GM23338 (cell line): ENCODE measurements at regions not wholly inside any gene's neighbourhood (a gene's known extent, or its start where the extent isn't known, plus 50 kb on each side); places are given as distances from the start of the nearest gene placed in this dataset.

ENCODE experiments used
- EZH2 ChIP-seq: fragments of 200-600 bp; sonication (generic); IDR thresholded peaks from one replicate; pipeline ENCODE4 v1.8.0; 2017; ENCODE audit warnings: antibody characterized with exemption, mild to moderate bottlenecking, low read depth; ENCODE audit not compliant: unreplicated experiment
- ZNF114 ChIP-seq: fragments of 250-450 bp; sonication (Bioruptor Pico); IDR thresholded peaks from 2 replicates; pipeline ENCODE4 v1.5.0; 2020; ENCODE audit warnings: mild to moderate bottlenecking, moderate library complexity
- TF ChIP-seq, protein P1 (sequence below), 2 experiments: fragments of 200-600 bp in 1 of 2; sonication (generic) in 1 of 2; conservative IDR thresholded peaks; 2 replicates each; pipeline versions ENCODE4 v1.5.1 to v1.6.1; 2016 to 2017; ENCODE audit warnings: antibody characterized with exemption in 2 of 2, low read depth in 2 of 2, mild to moderate bottlenecking in 2 of 2, moderate library complexity in 1 of 2
- TF ChIP-seq, protein P2 (sequence below): IDR thresholded peaks from one replicate; pipeline ENCODE4 v1.6.1; 2018; ENCODE audit warnings: antibody characterized with exemption; ENCODE audit not compliant: unreplicated experiment

DNA sequence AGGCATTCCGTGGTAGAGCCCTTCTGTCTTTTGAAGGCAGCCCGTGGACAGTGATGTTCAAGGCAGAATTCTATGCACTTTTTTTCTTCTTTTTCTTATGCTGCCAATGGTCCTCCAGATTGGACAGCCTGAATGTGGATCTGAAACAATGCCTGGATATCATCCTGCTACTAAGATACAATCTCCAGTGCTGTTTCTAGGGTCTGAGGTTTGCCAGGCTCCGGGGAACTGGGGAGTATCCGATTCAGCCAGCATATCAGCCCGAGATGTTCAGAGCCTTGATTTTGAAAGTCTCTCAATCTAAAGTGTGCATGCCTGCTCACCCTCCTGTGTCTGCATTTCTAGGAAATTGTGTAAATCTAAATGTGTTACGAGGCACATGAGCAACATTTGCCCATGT, 103.8 kb upstream of the WWC1 start:
- TF ChIP-seq, protein P1, sequence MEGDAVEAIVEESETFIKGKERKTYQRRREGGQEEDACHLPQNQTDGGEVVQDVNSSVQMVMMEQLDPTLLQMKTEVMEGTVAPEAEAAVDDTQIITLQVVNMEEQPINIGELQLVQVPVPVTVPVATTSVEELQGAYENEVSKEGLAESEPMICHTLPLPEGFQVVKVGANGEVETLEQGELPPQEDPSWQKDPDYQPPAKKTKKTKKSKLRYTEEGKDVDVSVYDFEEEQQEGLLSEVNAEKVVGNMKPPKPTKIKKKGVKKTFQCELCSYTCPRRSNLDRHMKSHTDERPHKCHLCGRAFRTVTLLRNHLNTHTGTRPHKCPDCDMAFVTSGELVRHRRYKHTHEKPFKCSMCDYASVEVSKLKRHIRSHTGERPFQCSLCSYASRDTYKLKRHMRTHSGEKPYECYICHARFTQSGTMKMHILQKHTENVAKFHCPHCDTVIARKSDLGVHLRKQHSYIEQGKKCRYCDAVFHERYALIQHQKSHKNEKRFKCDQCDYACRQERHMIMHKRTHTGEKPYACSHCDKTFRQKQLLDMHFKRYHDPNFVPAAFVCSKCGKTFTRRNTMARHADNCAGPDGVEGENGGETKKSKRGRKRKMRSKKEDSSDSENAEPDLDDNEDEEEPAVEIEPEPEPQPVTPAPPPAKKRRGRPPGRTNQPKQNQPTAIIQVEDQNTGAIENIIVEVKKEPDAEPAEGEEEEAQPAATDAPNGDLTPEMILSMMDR (conservative IDR thresholded peaks at IDR 0.05; ENCODE audit: low read depth in 2 of 2), result no peak
- TF ChIP-seq, protein P2, sequence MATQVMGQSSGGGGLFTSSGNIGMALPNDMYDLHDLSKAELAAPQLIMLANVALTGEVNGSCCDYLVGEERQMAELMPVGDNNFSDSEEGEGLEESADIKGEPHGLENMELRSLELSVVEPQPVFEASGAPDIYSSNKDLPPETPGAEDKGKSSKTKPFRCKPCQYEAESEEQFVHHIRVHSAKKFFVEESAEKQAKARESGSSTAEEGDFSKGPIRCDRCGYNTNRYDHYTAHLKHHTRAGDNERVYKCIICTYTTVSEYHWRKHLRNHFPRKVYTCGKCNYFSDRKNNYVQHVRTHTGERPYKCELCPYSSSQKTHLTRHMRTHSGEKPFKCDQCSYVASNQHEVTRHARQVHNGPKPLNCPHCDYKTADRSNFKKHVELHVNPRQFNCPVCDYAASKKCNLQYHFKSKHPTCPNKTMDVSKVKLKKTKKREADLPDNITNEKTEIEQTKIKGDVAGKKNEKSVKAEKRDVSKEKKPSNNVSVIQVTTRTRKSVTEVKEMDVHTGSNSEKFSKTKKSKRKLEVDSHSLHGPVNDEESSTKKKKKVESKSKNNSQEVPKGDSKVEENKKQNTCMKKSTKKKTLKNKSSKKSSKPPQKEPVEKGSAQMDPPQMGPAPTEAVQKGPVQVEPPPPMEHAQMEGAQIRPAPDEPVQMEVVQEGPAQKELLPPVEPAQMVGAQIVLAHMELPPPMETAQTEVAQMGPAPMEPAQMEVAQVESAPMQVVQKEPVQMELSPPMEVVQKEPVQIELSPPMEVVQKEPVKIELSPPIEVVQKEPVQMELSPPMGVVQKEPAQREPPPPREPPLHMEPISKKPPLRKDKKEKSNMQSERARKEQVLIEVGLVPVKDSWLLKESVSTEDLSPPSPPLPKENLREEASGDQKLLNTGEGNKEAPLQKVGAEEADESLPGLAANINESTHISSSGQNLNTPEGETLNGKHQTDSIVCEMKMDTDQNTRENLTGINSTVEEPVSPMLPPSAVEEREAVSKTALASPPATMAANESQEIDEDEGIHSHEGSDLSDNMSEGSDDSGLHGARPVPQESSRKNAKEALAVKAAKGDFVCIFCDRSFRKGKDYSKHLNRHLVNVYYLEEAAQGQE, result no peak
- TF ChIP-seq EZH2 (no peak), ZNF114 (CRISPR knock-in tag) (no peak)
